Endodermal cell (in vitro differentiated cells): ENCODE measurements at regions not wholly inside any gene's neighbourhood (a gene's known extent, or its start where the extent isn't known, plus 50 kb on each side); places are given as distances from the start of the nearest gene placed in this dataset.
A peak's percentile ranks its signal among the peaks of the same experiment; 100 is the strongest.

Source experiments
- DNase-seq: peaks from one replicate; pipeline ENCODE4 v3.0.0-alpha.2; 2017
- H3K27ac ChIP-seq: 2 replicates; pipeline ENCODE4 v1.5.1; 2013; ENCODE audit warnings: mild to moderate bottlenecking, low read depth, low read length, moderate library complexity
- H3K27me3 ChIP-seq: 2 replicates; pipeline ENCODE4 v1.6.1; 2013; ENCODE audit warnings: mild to moderate bottlenecking, low read length, moderate library complexity; ENCODE audit not compliant: insufficient read depth, control insufficient read depth, poor library complexity, severe bottlenecking
- H3K36me3 ChIP-seq: 2 replicates; pipeline ENCODE4 v1.7.0; 2013; ENCODE audit warnings: mild to moderate bottlenecking, low read length, moderate library complexity; ENCODE audit not compliant: control insufficient read depth, insufficient read depth
- H3K4me1 ChIP-seq: one replicate; pipeline ENCODE4 v1.7.0; 2013; ENCODE audit warnings: low read length; ENCODE audit not compliant: control insufficient read depth, insufficient read depth
- H3K4me3 ChIP-seq: 2 replicates; pipeline ENCODE4 v1.5.1; 2013; ENCODE audit warnings: mild to moderate bottlenecking, low read length, moderate library complexity
- H3K9ac ChIP-seq: 2 replicates; pipeline ENCODE4 v1.6.1; 2013; ENCODE audit warnings: mild to moderate bottlenecking, low read length, moderate library complexity; ENCODE audit not compliant: poor library complexity, severe bottlenecking; ENCODE audit errors: extremely low read depth
- H3K9me3 ChIP-seq: 2 replicates; pipeline ENCODE4 v1.6.1; 2013; ENCODE audit warnings: mild to moderate bottlenecking, low read length, moderate library complexity; ENCODE audit not compliant: control insufficient read depth
- H3K27ac Mint-ChIP-seq: 2 replicates; pipeline ENCODE4 v1.8.0; 2020; ENCODE audit warnings: mixed read lengths
- H3K27me3 Mint-ChIP-seq: 2 replicates; pipeline ENCODE4 v1.8.0; 2021; ENCODE audit warnings: mild to moderate bottlenecking, mixed read lengths; ENCODE audit not compliant: insufficient read depth
- H3K36me3 Mint-ChIP-seq: 2 replicates; pipeline ENCODE4 v1.8.0; 2020; ENCODE audit warnings: low read depth, mixed read lengths
- H3K4me1 Mint-ChIP-seq: 2 replicates; pipeline ENCODE4 v1.8.0; 2020; ENCODE audit warnings: mixed read lengths
- H3K4me3 Mint-ChIP-seq: 2 replicates; pipeline ENCODE4 v1.8.0; 2020; ENCODE audit warnings: mild to moderate bottlenecking, moderate library complexity, mixed read lengths
- H3K9me3 Mint-ChIP-seq: 2 replicates; pipeline ENCODE4 v1.8.0; 2020; ENCODE audit warnings: mild to moderate bottlenecking, mixed read lengths
- CTCF ChIP-seq: fragments of 200-600 bp; sonication (generic); conservative IDR thresholded peaks from 2 replicates; pipeline ENCODE4 v1.5.0; 2021; ENCODE audit warnings: antibody characterized with exemption, mild to moderate bottlenecking
- WGBS, 2 experiments: methylation state at CpG; one replicate each; pipeline versions ENCODE4 v1.1.5 to v1.1.7; 2013; ENCODE audit warnings: missing lambda C conversion rate in 2 of 2, mixed read lengths in 1 of 2; ENCODE audit not compliant: insufficient coverage in 1 of 2, insufficient read length in 1 of 2; 5-methylcytosine and 5-hydroxymethylcytosine counted together

- WGBS, 2 experiments = 89 to 94% methylated on average over 4 to 6 of the region's 6 CpGs
- Histone ChIP-seq H3K4me3 (peak overlapping the region; percentile 6), H3K27me3 (no peaks in the 10 kb centered on the region), H3K9me3 (no peaks in the 10 kb centered on the region), H3K4me1 (peaks cover 5% of the 10 kb centered on the region), H3K36me3 (no peaks in the 10 kb centered on the region), H3K9ac (no peak overlapping the region), H3K27ac (no peak overlapping the region)
- Mint-ChIP-seq H3K4me1 (peaks cover 41% of the 10 kb centered on the region), H3K9me3 (no peaks in the 10 kb centered on the region), H3K27ac (no peak overlapping the region), H3K27me3 (no peaks in the 10 kb centered on the region), H3K4me3 (peak overlapping the region; percentile 64), H3K36me3 (no peaks in the 10 kb centered on the region)
- no peak for TF ChIP-seq CTCF
- no peak for DNase-seq
These were observed 320.0 kb upstream of the SOX11 start for GRCh38 chr2:5372141-5372540.

- Mint-ChIP-seq H3K27ac (peak overlapping the region; percentile 96), H3K4me1 (peaks cover 35% of the 10 kb centered on the region), H3K9me3 (no peaks in the 10 kb centered on the region), H3K4me3 (peak overlapping the region; percentile 64), H3K36me3 (no peaks in the 10 kb centered on the region), H3K27me3 (no peaks in the 10 kb centered on the region)
- Histone ChIP-seq H3K27ac (peak overlapping the region; percentile 89), H3K9ac (no peak overlapping the region), H3K9me3 (no peaks in the 10 kb centered on the region), H3K27me3 (no peaks in the 10 kb centered on the region), H3K4me1 (peaks cover 5% of the 10 kb centered on the region), H3K4me3 (peak overlapping the region; percentile 78), H3K36me3 (no peaks in the 10 kb centered on the region)
- TF ChIP-seq CTCF = no peak
- peak; percentile 92 for DNase-seq
- 0 to 12% methylated on average over 2 to 6 of the region's 6 CpGs for WGBS, 2 experiments
These were observed 319.0 kb upstream of the SOX11 start for GRCh38 chr2:5373200-5373599.

- peaks cover 5% of the 10 kb centered on the region for H3K4me1 ChIP-seq
- H3K27me3 Mint-ChIP-seq = no peaks in the 10 kb centered on the region
- TF ChIP-seq CTCF = no peak
- no peaks in the 10 kb centered on the region for H3K27me3 ChIP-seq
- H3K4me1 Mint-ChIP-seq = peaks cover 31% of the 10 kb centered on the region
- H3K9me3 Mint-ChIP-seq = no peaks in the 10 kb centered on the region
- H3K4me3 ChIP-seq = no peak overlapping the region
- DNase-seq = no peak
- WGBS, 2 experiments = 71 to 78% methylated on average over 10 of the region's 10 CpGs
- H3K27ac Mint-ChIP-seq = no peak overlapping the region
- H3K9ac ChIP-seq = no peak overlapping the region
- H3K36me3 Mint-ChIP-seq = no peaks in the 10 kb centered on the region
- H3K4me3 Mint-ChIP-seq = no peak overlapping the region
- H3K27ac ChIP-seq = no peak overlapping the region
- no peaks in the 10 kb centered on the region for H3K36me3 ChIP-seq
- no peaks in the 10 kb centered on the region for H3K9me3 ChIP-seq
These were observed 317.4 kb upstream of the SOX11 start for GRCh38 chr2:5374762-5375161.
